ENCODE measurements at regions not wholly inside any gene's neighbourhood (a gene's known extent, or its start where the extent isn't known, plus 50 kb on each side); places are given as distances from the start of the nearest gene placed in this dataset.

GRCh38 chr1:199784138-199784895 is 243.2 kb upstream of the NR5A2 start:
- Histone ChIP-seq H3K9me3 (ENCODE audit: severe bottlenecking) (no peaks in the 10 kb centered on the region), H3K4me3 (ENCODE audit: low read depth, low read length) (no peak overlapping the region), H3K36me3 (no peaks in the 10 kb centered on the region), H3K27me3 (ENCODE audit: insufficient read depth, low read depth, severe bottlenecking) (peaks cover 3% of the 10 kb centered on the region), H3K27ac (no peak overlapping the region)
- no peak for DNase-seq
- no peak for TF ChIP-seq CTCF (IDR thresholded peaks at IDR 0.05; ENCODE audit: low read depth, low read length)

GRCh38 chr1:199786695-199787094 is 240.8 kb upstream of the NR5A2 start:
- no peak for TF ChIP-seq CTCF (IDR thresholded peaks at IDR 0.05; ENCODE audit: low read depth, low read length)
- no peak overlapping the region for H3K4me3 ChIP-seq (ENCODE audit: low read depth, low read length)
- H3K27ac ChIP-seq, result no peak overlapping the region
- no peaks in the 10 kb centered on the region for H3K9me3 ChIP-seq (ENCODE audit: severe bottlenecking)
- no peaks in the 10 kb centered on the region for H3K36me3 ChIP-seq
- peaks cover 3% of the 10 kb centered on the region for H3K27me3 ChIP-seq (ENCODE audit: insufficient read depth, low read depth, severe bottlenecking)
- no peak for DNase-seq

- DNase-seq, result no peak
- Histone ChIP-seq H3K27ac (no peak overlapping the region), H3K27me3 (ENCODE audit: insufficient read depth, low read depth, severe bottlenecking) (peaks cover 3% of the 10 kb centered on the region), H3K4me3 (ENCODE audit: low read depth, low read length) (no peak overlapping the region), H3K9me3 (ENCODE audit: severe bottlenecking) (no peaks in the 10 kb centered on the region), H3K36me3 (no peaks in the 10 kb centered on the region)
- no peak for TF ChIP-seq CTCF (IDR thresholded peaks at IDR 0.05; ENCODE audit: low read depth, low read length)
These were observed 238.4 kb upstream of the NR5A2 start for GRCh38 chr1:199789141-199789540.

GRCh38 chr1:199791495-199791894 is 236.0 kb upstream of the NR5A2 start:
- Histone ChIP-seq H3K27me3 (ENCODE audit: insufficient read depth, low read depth, severe bottlenecking) (no peaks in the 10 kb centered on the region), H3K27ac (no peak overlapping the region), H3K9me3 (ENCODE audit: severe bottlenecking) (no peaks in the 10 kb centered on the region), H3K4me3 (ENCODE audit: low read depth, low read length) (no peak overlapping the region), H3K36me3 (no peaks in the 10 kb centered on the region)
- no peak for TF ChIP-seq CTCF (IDR thresholded peaks at IDR 0.05; ENCODE audit: low read depth, low read length)
- no peak for DNase-seq

- Histone ChIP-seq H3K27me3 (ENCODE audit: insufficient read depth, low read depth, severe bottlenecking) (no peaks in the 10 kb centered on the region), H3K9me3 (ENCODE audit: severe bottlenecking) (no peaks in the 10 kb centered on the region), H3K4me3 (ENCODE audit: low read depth, low read length) (no peak overlapping the region), H3K36me3 (no peaks in the 10 kb centered on the region), H3K27ac (no peak overlapping the region)
- TF ChIP-seq CTCF (IDR thresholded peaks at IDR 0.05; ENCODE audit: low read depth, low read length), result no peak
- no peak for DNase-seq
These were observed 234.6 kb upstream of the NR5A2 start for GRCh38 chr1:199792874-199793273.
